ENCODE measurements at regions not wholly inside any gene's neighbourhood (a gene's known extent, or its start where the extent isn't known, plus 50 kb on each side); places are given as distances from the start of the nearest gene placed in this dataset.

- Histone ChIP-seq H3K4me3 (IDR thresholded peaks at IDR 0.05; ENCODE audit: insufficient read depth, low read depth, low read length) (no peak overlapping the region), H3K27ac (no peak overlapping the region), H3K9ac (no peak overlapping the region), H3K79me2 (ENCODE audit: insufficient read depth, low read depth) (no peaks in the 10 kb centered on the region), H3K27me3 (ENCODE audit: insufficient read depth, low read depth) (no peaks in the 10 kb centered on the region), H3K4me1 (ENCODE audit: low read depth, poor library complexity, severe bottlenecking) (no peaks in the 10 kb centered on the region), H3K4me2 (no peak overlapping the region), H4K20me1 (ENCODE audit: insufficient read depth) (no peaks in the 10 kb centered on the region), H2AFZ (ENCODE audit: low read depth) (no peak overlapping the region), H3K36me3 (ENCODE audit: insufficient read depth) (no peaks in the 10 kb centered on the region)
- TF ChIP-seq CTCF (conservative IDR thresholded peaks at IDR 0.05; ENCODE audit: low read depth, low read length), result no peak
Measured at GRCh38 chr13:74751739-74752138, 617.5 kb upstream of the KLF12 start.

- Histone ChIP-seq H3K9ac (no peak overlapping the region), H3K79me2 (ENCODE audit: insufficient read depth, low read depth) (no peaks in the 10 kb centered on the region), H3K36me3 (ENCODE audit: insufficient read depth) (no peaks in the 10 kb centered on the region), H3K4me1 (ENCODE audit: low read depth, poor library complexity, severe bottlenecking) (no peaks in the 10 kb centered on the region), H4K20me1 (ENCODE audit: insufficient read depth) (no peaks in the 10 kb centered on the region), H2AFZ (ENCODE audit: low read depth) (no peak overlapping the region), H3K27me3 (ENCODE audit: insufficient read depth, low read depth) (no peaks in the 10 kb centered on the region), H3K4me3 (IDR thresholded peaks at IDR 0.05; ENCODE audit: insufficient read depth, low read depth, low read length) (no peak overlapping the region), H3K27ac (no peak overlapping the region), H3K4me2 (no peak overlapping the region)
- TF ChIP-seq CTCF (conservative IDR thresholded peaks at IDR 0.05; ENCODE audit: low read depth, low read length), result no peak
Measured at GRCh38 chr13:74747186-74747955, 613.2 kb upstream of the KLF12 start.

- no peak for TF ChIP-seq CTCF (conservative IDR thresholded peaks at IDR 0.05; ENCODE audit: low read depth, low read length)
- H2AFZ ChIP-seq (ENCODE audit: low read depth), result no peak overlapping the region
- no peak overlapping the region for H3K4me3 ChIP-seq (IDR thresholded peaks at IDR 0.05; ENCODE audit: insufficient read depth, low read depth, low read length)
- H4K20me1 ChIP-seq (ENCODE audit: insufficient read depth), result no peaks in the 10 kb centered on the region
- no peak overlapping the region for H3K27ac ChIP-seq
- H3K4me2 ChIP-seq, result no peak overlapping the region
- no peaks in the 10 kb centered on the region for H3K4me1 ChIP-seq (ENCODE audit: low read depth, poor library complexity, severe bottlenecking)
- no peaks in the 10 kb centered on the region for H3K36me3 ChIP-seq (ENCODE audit: insufficient read depth)
- H3K27me3 ChIP-seq (ENCODE audit: insufficient read depth, low read depth), result no peaks in the 10 kb centered on the region
- H3K79me2 ChIP-seq (ENCODE audit: insufficient read depth, low read depth), result no peaks in the 10 kb centered on the region
- no peak overlapping the region for H3K9ac ChIP-seq
Measured at GRCh38 chr13:74743992-74744391, 609.8 kb upstream of the KLF12 start.

- TF ChIP-seq CTCF (conservative IDR thresholded peaks at IDR 0.05; ENCODE audit: low read depth, low read length), result no peak
- Histone ChIP-seq H3K4me3 (IDR thresholded peaks at IDR 0.05; ENCODE audit: insufficient read depth, low read depth, low read length) (no peak overlapping the region), H2AFZ (ENCODE audit: low read depth) (no peak overlapping the region), H3K36me3 (ENCODE audit: insufficient read depth) (no peaks in the 10 kb centered on the region), H3K27ac (no peak overlapping the region), H3K4me2 (no peak overlapping the region), H3K79me2 (ENCODE audit: insufficient read depth, low read depth) (no peaks in the 10 kb centered on the region), H3K4me1 (ENCODE audit: low read depth, poor library complexity, severe bottlenecking) (no peaks in the 10 kb centered on the region), H3K27me3 (ENCODE audit: insufficient read depth, low read depth) (no peaks in the 10 kb centered on the region), H3K9ac (no peak overlapping the region), H4K20me1 (ENCODE audit: insufficient read depth) (no peaks in the 10 kb centered on the region)
Measured at GRCh38 chr13:74741732-74742131, 607.5 kb upstream of the KLF12 start.

All from KMS-11 (cell line).